ENCODE measurements at regions not wholly inside any gene's neighbourhood (a gene's known extent, or its start where the extent isn't known, plus 50 kb on each side); places are given as distances from the start of the nearest gene placed in this dataset.

DNA sequence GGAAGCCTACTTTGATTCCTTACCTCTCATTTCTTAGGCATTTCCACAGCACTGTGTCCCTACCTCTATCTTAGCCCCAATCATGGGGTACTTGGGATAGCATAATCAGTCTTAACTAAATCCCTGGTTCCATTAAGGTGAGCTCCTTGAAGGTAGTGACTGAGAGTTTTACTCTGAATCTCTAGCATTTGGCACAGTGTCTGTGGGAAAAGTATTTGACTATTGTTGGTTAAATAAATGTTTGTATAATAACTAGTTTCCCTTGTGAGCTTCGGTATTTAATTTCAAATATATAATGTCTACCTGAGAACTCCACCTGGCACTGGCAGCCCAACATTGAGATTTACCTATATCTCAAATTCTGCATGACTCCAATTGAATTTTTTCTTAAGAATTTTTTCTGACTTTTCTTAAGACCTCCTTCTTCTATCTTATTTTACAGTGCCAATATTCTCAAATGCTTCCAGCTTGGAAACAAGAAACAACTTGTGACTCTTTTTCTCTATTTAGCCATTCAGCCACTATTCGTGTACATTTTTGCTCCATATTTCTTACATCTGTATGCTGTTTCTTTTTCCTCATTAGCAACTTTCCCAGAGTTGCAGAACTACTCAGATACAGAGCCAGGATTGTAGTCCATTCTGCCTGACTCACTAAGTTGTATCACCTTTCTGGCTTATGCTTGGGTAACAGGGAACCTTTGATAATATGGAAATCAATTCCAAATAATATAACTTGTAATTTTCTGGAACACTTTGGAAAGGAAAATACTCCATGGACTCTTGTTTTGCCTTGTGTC, 214.0 kb upstream of the NT5C1B start:
- in situ Hi-C loops (cut with HindIII; ENCODE audit: low pct_ligation_motif_present, low pct_unique_long_range_greater_than_20kb, low sequenced_read_pairs): no loop called here
- DNase-seq: no peak

DNA sequence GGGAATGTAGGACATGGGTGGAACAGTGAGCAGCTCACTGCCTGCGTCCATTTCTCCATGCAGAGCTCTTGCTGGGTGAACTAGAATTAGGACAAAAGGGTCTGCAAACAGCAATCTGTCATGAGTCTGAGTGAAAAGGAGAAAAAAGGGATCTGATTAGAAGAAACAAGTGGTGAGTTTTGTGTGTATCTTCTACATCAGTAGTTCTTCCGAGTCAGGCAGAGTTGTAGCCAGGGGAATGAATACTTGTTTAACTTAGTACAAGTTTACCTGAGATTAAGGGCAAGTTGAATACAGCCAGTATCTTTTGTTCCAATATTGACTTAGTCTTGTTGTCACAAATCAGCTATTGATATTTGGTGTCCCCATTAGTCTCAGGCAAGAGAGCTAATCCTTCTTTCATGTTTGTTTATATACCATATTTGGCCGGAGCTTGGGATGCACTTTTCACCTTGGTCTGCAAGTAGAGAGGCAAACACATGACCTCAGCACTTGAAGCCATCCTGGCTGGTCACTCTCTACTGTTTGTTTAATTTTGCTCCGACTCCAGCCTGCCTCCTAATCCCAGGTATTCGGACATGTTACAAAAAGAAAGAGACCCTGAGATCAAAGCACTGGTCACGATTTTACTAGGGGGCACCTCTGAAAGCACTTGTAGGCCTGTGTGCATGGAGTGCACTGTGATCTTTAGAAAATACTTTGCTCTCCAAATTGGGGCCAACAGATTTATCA, 211.0 kb upstream of the NT5C1B start:
- no peak for DNase-seq
- in situ Hi-C loops (cut with HindIII; ENCODE audit: low pct_ligation_motif_present, low pct_unique_long_range_greater_than_20kb, low sequenced_read_pairs): no loop called here

DNA sequence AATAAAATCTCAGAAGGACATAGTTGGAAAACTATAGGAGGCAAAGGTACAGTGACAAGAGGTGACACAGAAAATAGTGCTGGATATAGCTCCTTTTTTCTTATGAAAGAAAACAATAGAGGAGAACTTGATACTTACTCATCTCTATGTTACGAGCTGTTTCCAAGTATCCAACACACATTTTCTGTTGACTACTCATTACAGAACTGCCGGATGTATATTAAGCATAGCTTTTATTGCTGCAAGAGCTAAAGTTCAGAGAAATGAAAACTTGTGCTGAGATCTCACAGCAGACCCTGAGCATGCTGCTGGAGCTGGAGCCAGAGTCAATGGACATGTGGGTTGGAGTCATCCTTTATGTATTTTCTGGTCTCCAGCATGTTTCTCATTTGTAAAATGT, 210.0 kb upstream of the NT5C1B start:
- in situ Hi-C loops (cut with HindIII; ENCODE audit: low pct_ligation_motif_present, low pct_unique_long_range_greater_than_20kb, low sequenced_read_pairs): no loop called here

DNA sequence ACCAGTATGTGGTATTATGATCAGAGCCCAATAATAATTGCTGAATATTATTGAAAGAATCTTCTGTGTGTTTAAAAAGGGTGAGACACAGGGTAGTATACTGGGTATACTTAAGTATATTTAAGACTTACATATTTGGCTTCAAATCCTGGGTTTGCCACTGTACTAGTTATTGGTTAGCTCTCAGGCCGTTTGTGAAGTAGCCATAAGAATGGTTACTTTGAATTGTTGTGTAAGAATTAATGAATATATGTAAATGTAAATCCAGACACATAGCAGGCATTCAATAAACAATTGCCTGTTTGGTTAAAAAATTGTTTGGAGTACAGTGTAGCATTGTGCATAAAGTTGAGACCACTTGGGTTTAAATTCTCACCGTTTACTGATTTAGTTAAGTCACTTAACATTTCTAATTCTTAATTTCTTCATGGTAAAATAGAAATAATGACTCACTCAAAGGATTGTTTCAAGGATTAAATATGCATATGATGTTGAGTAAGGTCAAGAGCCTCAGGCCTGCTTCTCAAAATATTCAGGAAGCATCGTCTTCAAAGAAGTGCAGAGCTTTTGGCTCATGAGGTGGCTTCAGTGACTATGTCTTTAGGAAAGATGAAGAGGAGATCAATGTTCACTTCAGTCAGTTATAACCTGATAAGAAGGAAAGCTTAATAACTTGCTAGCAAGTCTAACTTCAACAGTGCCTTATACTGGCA, 207.9 kb upstream of the NT5C1B start:
- in situ Hi-C loops (cut with HindIII; ENCODE audit: low pct_ligation_motif_present, low pct_unique_long_range_greater_than_20kb, low sequenced_read_pairs): no loop called here
- DNase-seq: no peak

More for the DNA sequence above, 210.0 kb upstream of the NT5C1B start:
- DNase-seq: no peak

DNA sequence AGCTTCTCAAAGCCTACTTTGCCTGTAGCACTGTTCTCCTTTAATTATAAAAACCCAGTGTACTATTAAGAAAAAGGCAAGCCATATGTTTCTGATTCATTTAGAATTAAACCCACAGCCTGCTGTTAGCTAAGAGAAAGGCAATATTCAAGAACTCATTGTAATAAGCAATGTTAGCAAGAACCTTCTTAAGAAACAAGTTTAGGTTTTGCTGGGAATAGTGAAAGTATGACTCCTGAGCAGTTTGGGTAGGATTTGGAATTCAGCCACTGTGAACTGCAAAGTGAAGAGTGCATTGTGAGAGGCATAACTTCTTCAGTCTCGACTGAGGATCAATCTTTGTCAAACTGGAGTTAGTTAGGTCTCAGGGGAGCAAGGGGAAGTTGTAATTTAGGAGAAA, 206.5 kb upstream of the NT5C1B start:
- no peak for DNase-seq
- in situ Hi-C loops (cut with HindIII; ENCODE audit: low pct_ligation_motif_present, low pct_unique_long_range_greater_than_20kb, low sequenced_read_pairs): no loop called here

DNA sequence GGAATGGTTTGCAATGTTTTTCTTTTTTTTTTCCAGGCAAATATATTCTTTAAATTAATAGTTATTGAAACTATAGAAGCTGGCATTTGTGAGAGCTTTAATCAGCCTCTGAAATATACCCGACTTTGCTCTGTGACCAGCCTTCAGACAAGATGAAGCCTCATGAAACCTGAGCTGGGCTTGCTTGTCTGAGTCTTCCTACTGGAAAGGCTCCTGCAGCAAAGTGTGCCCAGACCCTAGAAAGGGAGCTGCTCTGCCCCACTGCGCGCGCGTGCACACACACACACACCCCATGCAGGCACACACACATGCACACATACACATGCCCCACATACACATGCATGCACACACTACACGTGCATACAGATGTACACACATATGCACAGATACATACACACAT, 203.3 kb upstream of the NT5C1B start:
- in situ Hi-C loops (cut with HindIII; ENCODE audit: low pct_ligation_motif_present, low pct_unique_long_range_greater_than_20kb, low sequenced_read_pairs): no loop called here
- DNase-seq: no peak

DNA sequence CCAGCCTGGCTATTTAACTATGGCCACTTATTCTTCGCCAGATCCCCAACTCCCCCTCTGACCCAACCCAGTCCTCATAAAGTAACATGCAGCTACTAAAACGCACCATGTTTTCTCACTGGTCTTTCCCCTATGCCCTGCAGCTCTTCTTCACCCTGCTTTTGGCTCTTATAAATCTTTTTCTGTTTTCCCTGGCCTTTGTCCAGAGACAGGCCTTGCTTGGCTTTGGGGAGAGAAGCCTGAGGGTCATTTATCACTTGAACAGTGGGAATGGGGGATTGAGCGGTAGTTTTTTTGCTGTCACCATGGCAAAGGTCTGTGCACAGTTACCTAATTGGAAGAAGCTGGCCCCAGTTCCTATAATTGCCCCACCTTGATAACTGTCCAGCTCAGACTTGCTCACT, 202.9 kb upstream of the NT5C1B start:
- no peak for DNase-seq
- in situ Hi-C loops (cut with HindIII; ENCODE audit: low pct_ligation_motif_present, low pct_unique_long_range_greater_than_20kb, low sequenced_read_pairs): no loop called here

DNA sequence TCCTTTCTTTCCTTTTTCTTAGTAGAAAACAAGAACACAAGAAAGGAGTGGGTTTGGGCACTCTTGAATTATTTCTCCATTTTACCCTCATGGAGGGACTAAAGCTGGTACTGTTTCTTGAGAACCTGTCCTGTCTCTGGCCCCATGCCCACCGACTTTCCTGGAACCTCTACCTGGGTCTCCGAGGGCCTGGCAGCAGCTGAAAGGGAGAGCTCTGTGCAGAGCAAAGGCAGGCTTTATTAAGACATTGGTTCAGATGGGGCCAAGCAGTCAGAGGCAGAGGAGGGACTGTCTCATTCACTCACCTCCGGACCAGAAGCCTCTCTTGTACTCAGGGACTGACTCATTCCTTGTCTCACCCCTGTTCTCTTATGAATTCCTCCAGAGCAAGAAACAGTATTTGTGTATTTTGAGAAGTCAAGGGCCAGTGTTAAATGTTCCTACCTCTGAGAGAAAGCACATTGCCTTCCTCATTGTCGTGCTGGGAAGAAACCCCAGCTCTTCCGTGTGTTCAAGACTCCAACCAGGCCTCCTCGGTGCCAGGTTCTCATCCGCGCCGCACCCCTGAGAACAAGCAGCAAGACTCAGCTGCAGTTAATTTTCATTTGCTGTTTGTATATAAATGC, 201.9 kb upstream of the NT5C1B start:
- DNase-seq: no peak
- in situ Hi-C loops (cut with HindIII; ENCODE audit: low pct_ligation_motif_present, low pct_unique_long_range_greater_than_20kb, low sequenced_read_pairs): no loop called here

DNA sequence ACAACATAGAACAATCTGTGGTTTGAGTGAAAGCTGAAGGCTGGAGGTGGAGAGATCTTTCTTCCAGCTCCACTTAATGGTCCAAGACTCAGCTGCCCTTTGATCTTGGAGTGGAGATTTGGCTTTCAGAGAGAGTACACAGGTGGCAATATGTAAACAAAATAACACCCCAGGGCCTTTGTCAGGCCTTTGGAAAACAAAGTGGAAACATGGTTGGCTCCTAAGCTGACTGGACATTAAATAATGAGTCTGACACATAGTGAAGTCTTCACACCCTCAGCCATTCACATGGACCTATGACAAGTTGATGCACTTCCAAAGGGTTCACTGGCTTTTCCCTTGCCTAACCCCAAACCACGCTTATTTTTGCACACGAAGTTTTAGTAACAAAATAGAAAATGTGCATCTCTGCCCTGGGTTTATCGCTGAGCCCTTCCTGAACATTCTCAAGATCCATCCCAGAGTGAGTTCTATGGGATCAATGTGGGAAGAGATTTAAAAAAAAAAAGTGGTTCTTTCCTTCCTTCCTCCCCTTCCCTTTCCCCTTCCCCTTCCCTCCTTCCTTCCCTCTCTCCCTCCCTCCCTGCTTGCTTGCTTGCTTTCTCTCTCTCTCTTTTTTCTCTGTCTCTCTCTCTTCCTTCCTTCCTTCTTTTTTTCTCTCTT, 201.3 kb upstream of the NT5C1B start:
- in situ Hi-C loops (cut with HindIII; ENCODE audit: low pct_ligation_motif_present, low pct_unique_long_range_greater_than_20kb, low sequenced_read_pairs): no loop called here
- no peak for DNase-seq

DNA sequence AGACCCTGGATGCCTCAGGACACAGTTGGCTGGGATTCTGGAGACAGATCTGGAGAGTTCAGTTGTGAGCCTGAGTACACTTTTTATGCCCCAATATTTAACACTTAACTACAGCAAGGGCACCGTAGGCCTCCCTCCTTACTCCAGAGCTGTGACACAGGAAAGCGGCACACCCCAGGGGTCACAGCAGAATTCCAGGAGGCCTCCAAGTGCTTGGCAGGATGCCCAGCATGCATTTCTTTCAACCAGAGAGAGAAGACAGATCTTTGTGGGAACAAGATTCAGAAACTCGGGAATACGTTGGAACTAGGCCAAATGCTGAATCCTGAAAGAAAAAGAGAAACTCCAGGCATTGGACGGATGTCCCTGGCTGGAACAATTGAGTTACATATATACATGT, 199.2 kb upstream of the NT5C1B start:
- in situ Hi-C loops (cut with HindIII; ENCODE audit: low pct_ligation_motif_present, low pct_unique_long_range_greater_than_20kb, low sequenced_read_pairs): no loop called here
- DNase-seq: peak; percentile 89

DNA sequence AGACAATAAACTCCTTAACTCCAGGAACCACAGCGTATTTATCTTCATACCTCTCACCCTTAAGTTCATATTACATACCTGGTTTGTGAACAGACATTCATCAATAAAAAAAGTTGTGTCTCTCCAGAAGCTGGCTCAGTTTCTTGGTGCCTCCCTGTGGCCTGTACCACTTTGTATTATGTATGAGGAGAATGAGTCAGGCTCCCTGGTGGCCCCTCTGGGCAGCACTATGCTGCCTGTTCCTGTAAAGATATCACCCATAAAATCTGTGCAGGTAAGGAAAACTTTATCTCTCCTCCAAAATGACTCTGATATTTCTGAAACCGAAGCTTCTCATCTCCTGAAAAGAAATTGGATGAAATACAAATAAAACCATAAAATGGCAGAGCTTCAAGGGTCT, 198.4 kb upstream of the NT5C1B start:
- in situ Hi-C loops (cut with HindIII; ENCODE audit: low pct_ligation_motif_present, low pct_unique_long_range_greater_than_20kb, low sequenced_read_pairs): no loop called here
- DNase-seq: peak; percentile 42

DNA sequence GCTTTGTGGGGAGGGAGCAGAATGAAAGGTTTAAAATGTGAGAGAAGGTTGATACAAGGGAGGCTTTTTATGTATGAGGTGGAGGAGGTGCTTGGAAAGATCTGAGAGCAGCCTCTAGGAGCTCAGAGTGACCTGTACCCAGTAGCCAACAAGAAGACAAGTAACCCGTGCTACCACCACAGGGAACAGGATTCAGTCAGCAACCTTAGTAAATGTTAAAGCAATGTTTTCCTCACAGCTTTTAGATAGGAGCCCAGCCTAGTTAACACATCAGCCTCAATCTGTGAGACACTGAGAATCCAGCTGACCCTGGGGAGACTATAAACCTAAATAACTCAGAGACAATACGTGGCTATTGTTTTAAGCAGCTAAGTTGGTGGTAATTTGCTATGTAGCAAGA, 194.9 kb upstream of the NT5C1B start:
- in situ Hi-C loops (cut with HindIII; ENCODE audit: low pct_ligation_motif_present, low pct_unique_long_range_greater_than_20kb, low sequenced_read_pairs): no loop called here
- DNase-seq: no peak

DNA sequence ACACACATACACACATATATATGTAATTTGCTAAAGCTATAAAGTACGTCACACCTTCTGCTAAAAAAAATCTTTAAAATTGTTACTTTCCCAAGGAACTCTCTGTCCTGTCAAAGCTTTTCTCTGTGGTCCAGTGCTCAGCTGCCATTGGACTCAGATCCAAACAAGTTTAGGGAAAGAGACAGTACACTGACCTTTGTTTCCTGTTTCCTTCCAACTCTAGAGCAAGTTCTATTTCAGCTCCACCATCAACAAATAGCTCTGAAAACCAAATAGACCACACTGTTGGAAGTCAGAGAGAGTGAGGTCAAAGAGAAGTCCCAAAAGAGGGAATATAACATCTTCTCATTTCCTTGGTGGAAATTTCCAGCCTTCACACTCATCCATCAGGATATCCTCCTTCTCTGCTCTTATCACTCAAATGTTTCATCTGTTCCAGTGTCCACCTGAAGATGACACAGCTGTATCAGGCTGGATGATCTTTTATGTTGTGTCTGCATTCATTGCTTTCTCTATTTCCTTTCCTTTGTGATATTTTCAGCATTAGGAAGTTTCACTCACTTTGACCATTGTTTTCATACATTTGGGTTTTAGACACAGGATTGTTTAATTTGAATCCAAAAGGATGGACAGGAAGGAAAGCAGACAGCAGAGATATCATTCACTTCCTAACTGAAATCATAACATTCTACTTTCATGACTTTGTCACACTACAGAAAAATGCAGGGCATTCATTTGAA, 192.3 kb upstream of the NT5C1B start:
- in situ Hi-C loops (cut with HindIII; ENCODE audit: low pct_ligation_motif_present, low pct_unique_long_range_greater_than_20kb, low sequenced_read_pairs): no loop called here
- DNase-seq: no peak

DNA sequence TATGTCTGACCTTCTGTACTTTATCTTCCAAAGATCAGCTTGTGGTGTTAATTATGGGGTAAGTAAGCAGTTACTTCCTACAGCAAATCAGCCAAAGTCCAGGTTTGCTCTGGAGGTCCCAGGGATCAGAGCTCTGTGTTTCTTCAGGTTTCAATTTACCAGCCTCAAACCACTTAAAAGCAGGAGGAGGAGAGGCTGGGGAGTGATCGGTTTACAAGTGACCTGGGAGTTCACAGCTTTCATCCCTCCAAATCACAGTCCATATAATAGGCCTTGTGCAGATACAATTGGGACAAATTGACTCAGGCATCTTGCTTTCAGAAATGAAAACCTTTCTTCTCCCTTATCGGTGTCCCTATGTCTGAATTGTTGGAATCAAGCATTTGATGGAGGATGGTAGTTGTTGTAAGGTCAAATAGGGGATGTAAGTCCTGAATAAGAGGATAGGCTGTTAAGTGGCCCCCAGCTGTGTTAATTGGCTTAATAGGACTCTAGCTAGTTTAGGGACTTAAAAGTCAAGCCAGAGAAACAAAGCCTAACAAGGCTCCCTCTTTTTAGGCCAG, 188.0 kb upstream of the NT5C1B start:
- in situ Hi-C loops (cut with HindIII; ENCODE audit: low pct_ligation_motif_present, low pct_unique_long_range_greater_than_20kb, low sequenced_read_pairs): no loop called here
- DNase-seq: no peak

DNA sequence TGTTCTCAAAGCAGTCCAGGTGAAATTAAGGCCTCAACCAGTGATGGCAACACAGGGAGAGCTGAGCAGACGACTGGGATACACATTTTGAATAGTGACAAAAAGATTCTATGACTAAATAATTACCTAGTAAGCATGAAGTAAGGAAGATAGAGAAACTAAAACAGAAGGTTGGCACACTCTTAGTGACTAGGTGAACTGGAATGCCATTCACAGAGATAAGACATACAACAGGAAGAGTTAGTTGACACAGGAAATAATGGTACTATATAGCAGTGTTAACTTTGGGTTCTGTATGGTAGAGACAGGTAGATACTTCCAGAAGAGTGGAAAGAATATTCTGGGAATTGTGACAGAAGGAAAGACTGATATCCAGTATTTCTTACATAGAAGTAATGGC, 181.8 kb upstream of the NT5C1B start:
- in situ Hi-C loops (cut with HindIII; ENCODE audit: low pct_ligation_motif_present, low pct_unique_long_range_greater_than_20kb, low sequenced_read_pairs): no loop called here

DNA sequence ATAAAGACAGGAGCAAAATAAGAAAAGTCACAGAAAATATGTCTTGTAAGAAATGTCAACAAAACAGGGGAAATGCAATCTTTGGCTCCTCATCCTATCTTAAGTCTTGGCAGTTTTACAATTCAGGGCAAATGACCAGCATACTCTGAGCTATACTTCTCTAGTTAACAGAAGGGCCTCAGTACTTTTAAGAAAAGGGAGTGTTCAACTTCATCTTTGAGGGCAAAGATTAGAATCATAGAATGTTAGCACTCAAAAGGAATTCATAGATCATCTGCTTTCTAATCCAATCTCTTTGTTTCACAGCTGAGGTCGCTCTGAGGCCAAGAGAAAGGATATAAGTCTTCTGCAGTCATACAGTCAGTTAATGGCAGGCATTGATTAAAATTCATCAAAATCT, 174.0 kb upstream of the NT5C1B start:
- no peak for DNase-seq
- in situ Hi-C loops (cut with HindIII; ENCODE audit: low pct_ligation_motif_present, low pct_unique_long_range_greater_than_20kb, low sequenced_read_pairs): no loop called here

More for the DNA sequence above, 181.8 kb upstream of the NT5C1B start:
- DNase-seq: no peak

DNA sequence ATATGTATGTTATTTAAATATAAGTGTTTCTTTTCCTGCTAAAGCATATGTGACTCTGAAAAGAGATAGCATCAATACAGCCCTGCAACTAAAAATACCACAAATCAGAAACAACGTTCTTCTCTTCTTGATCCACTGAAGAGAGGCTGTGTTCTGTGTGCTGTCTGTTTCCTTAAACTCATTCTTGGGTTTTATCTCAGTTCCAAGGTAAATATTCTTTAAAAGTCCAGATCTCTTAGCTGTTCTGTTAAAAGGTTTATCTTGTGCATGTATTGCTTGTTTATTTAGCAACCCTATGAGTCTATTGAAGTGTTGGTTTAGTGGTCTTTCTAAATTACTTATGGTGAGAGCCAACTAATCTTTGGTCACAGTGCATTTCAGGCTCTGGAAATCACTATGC, 173.3 kb upstream of the NT5C1B start:
- in situ Hi-C loops (cut with HindIII; ENCODE audit: low pct_ligation_motif_present, low pct_unique_long_range_greater_than_20kb, low sequenced_read_pairs): no loop called here
- DNase-seq: no peak

DNA sequence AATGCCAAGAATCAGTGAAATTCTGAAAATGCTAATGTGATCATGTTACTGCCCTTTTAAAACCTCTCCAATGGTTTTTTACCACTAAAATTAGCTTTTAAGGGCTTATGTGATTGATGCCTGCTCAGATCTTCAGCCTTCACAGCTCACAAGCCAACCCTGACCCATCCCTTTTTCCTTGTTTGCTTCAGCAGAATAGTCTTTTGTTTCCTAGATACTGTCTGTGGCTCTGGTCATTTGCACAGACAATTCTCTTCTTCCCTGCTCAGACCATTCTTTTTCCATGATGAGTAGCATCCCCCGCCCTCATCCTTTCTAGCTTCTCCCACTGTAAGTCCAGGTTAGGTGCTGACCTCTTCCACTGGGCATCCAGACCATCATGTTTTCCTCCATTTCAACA, 164.9 kb upstream of the NT5C1B start:
- DNase-seq: no peak
- in situ Hi-C loops (cut with HindIII; ENCODE audit: low pct_ligation_motif_present, low pct_unique_long_range_greater_than_20kb, low sequenced_read_pairs): no loop called here
